ENCODE measurements at regions not wholly inside any gene's neighbourhood (a gene's known extent, or its start where the extent isn't known, plus 50 kb on each side); places are given as distances from the start of the nearest gene placed in this dataset.
"Not testable (repeated sequence)": the region's sequence is repeated elsewhere in the genome, so short reads cannot be mapped to it uniquely, and the experiment has no call there.

GRCh38 chr7:9600974-9601373 is 1167.6 kb downstream of the NXPH1 start:
- no peak overlapping the region for H3K4me3 ChIP-seq (ENCODE audit: control insufficient read depth, low read depth, low read length)
- DNase-seq (ENCODE audit: low read depth): no peak
- no peak for TF ChIP-seq CTCF (conservative IDR thresholded peaks at IDR 0.05; ENCODE audit: control insufficient read depth, insufficient read depth, low read depth, low read length)

GRCh38 chr7:9603291-9603690 is 1169.9 kb downstream of the NXPH1 start:
- no peak overlapping the region for H3K4me3 ChIP-seq (ENCODE audit: control insufficient read depth, low read depth, low read length)
- TF ChIP-seq CTCF (conservative IDR thresholded peaks at IDR 0.05; ENCODE audit: control insufficient read depth, insufficient read depth, low read depth, low read length): no peak
- DNase-seq (ENCODE audit: low read depth): no peak

GRCh38 chr7:9608560-9608959 is 1175.2 kb downstream of the NXPH1 start:
- no peak overlapping the region for H3K4me3 ChIP-seq (ENCODE audit: control insufficient read depth, low read depth, low read length)
- DNase-seq (ENCODE audit: low read depth): no peak
- no peak for TF ChIP-seq CTCF (conservative IDR thresholded peaks at IDR 0.05; ENCODE audit: control insufficient read depth, insufficient read depth, low read depth, low read length)

GRCh38 chr7:9620899-9621298 is 1187.5 kb downstream of the NXPH1 start:
- H3K4me3 ChIP-seq (ENCODE audit: control insufficient read depth, low read depth, low read length); DNase-seq (ENCODE audit: low read depth): not testable (repeated sequence)

- DNase-seq (ENCODE audit: low read depth); H3K4me3 ChIP-seq (ENCODE audit: control insufficient read depth, low read depth, low read length): not testable (repeated sequence)
These were observed 1188.0 kb downstream of the NXPH1 start for GRCh38 chr7:9621306-9621902.

- no peak for TF ChIP-seq CTCF (conservative IDR thresholded peaks at IDR 0.05; ENCODE audit: control insufficient read depth, insufficient read depth, low read depth, low read length)
- DNase-seq (ENCODE audit: low read depth): no peak
These were observed 1188.5 kb downstream of the NXPH1 start for GRCh38 chr7:9621927-9622326.

GRCh38 chr7:9625953-9626352 is 1192.5 kb downstream of the NXPH1 start:
- DNase-seq (ENCODE audit: low read depth): no peak
- H3K4me3 ChIP-seq (ENCODE audit: control insufficient read depth, low read depth, low read length): no peak overlapping the region
- TF ChIP-seq CTCF (conservative IDR thresholded peaks at IDR 0.05; ENCODE audit: control insufficient read depth, insufficient read depth, low read depth, low read length): no peak

More at GRCh38 chr7:9621927-9622326, 1188.5 kb downstream of the NXPH1 start:
- H3K4me3 ChIP-seq (ENCODE audit: control insufficient read depth, low read depth, low read length): no peak overlapping the region

GRCh38 chr7:9645756-9646155 is 1212.3 kb downstream of the NXPH1 start:
- no peak for DNase-seq (ENCODE audit: low read depth)
- no peak overlapping the region for H3K4me3 ChIP-seq (ENCODE audit: control insufficient read depth, low read depth, low read length)
- TF ChIP-seq CTCF (conservative IDR thresholded peaks at IDR 0.05; ENCODE audit: control insufficient read depth, insufficient read depth, low read depth, low read length): no peak

Measured in fibroblast of mammary gland (primary cell).